ENCODE measurements at regions not wholly inside any gene's neighbourhood (a gene's known extent, or its start where the extent isn't known, plus 50 kb on each side); places are given as distances from the start of the nearest gene placed in this dataset.

GRCh38 chr6:140718021-140718420 lies 1343.6 kb upstream of the CITED2 start:
- in situ Hi-C loops (cut with MboI): no loop called here
- intact Hi-C loops (cut with micrococcal nuclease): no loop called here
- Histone ChIP-seq H3K4me2 (ENCODE audit: insufficient read depth, low read length) (no peak overlapping the region), H3K27me3 (ENCODE audit: control insufficient read depth in 2 of 2, insufficient read depth in 2 of 2, low read length in 2 of 2) (no peaks in the 10 kb centered on the region), H2AFZ (ENCODE audit: low read depth, low read length) (no peak overlapping the region), H3K9me1 (ENCODE audit: control insufficient read depth, insufficient read depth, low read length) (no peaks in the 10 kb centered on the region), H3K79me2 (ENCODE audit: control insufficient read depth, insufficient read depth, low read length) (no peaks in the 10 kb centered on the region), H3K4me1 (replicated peaks in 1 of 2; ENCODE audit: control insufficient read depth in 2 of 2, insufficient read depth in 2 of 2, low read length in 2 of 2) (no peaks in the 10 kb centered on the region), H3K9me3 (replicated peaks; ENCODE audit: control insufficient read depth, insufficient read depth, low read depth, low read length) (no peaks in the 10 kb centered on the region), H3K4me3 (no peak overlapping the region), H4K20me1 (replicated peaks; ENCODE audit: control insufficient read depth, insufficient read depth, low read length) (no peaks in the 10 kb centered on the region), H3K27ac (ENCODE audit: extremely low read depth, low read depth, low read length) (no peak overlapping the region), H3K9ac (ENCODE audit: insufficient read depth in 1 of 2, low read depth in 2 of 2, low read length in 2 of 2) (no peak overlapping the region), H3K36me3 (ENCODE audit: control insufficient read depth, insufficient read depth, low read length) (no peaks in the 10 kb centered on the region)
- FAIRE-seq (no peak), ATAC-seq (no peak), DNase-seq (ENCODE audit: extremely low read depth in 1 of 4, low spot score in 3 of 4) (no peak)
- ChIA-PET CTCF (ENCODE audit: low intra/inter-chr PET ratio) (no interaction called here), POLR2A (interaction anchor here (1.4 kb wide), 1 partner anchor 10 kb away, joined by 4 read pairs; no protein-coding TSS in a partner anchor)
- TF ChIP-seq VEZF1 (CRISPR knock-in tag; IDR thresholded peaks at IDR 0.05) (no peak), ZNF24 (IDR thresholded peaks at IDR 0.05) (no peak), PRMT5 (CRISPR knock-in tag; IDR thresholded peaks at IDR 0.05) (no peak), PCBP1 (IDR thresholded peaks at IDR 0.05; ENCODE audit: low read depth, low read length, poor library complexity, severe bottlenecking) (no peak), TBP (optimal IDR thresholded peaks at IDR 0.05; ENCODE audit: low read depth, low read length) (no peak)
- BruUV-seq (replicated peaks): no TSS peak

- no peaks in the 10 kb centered on the region for H4K20me1 ChIP-seq (replicated peaks; ENCODE audit: control insufficient read depth, insufficient read depth, low read length)
- no peak overlapping the region for H3K4me3 ChIP-seq
- in situ Hi-C loops (cut with MboI): no loop called here
- no peak for TF ChIP-seq ZNF644 (tag; IDR thresholded peaks at IDR 0.05; ENCODE audit: low read depth)
- TF ChIP-seq PHB2 (IDR thresholded peaks at IDR 0.05; ENCODE audit: low read depth): no peak
- no peak for TF ChIP-seq E2F5 (CRISPR knock-in tag; IDR thresholded peaks at IDR 0.05)
- ATAC-seq: no peak
- H3K4me2 ChIP-seq (ENCODE audit: insufficient read depth, low read length): no peak overlapping the region
- no peak overlapping the region for H3K9ac ChIP-seq (ENCODE audit: insufficient read depth in 1 of 2, low read depth in 2 of 2, low read length in 2 of 2)
- H3K9me3 ChIP-seq (replicated peaks; ENCODE audit: control insufficient read depth, insufficient read depth, low read depth, low read length): no peaks in the 10 kb centered on the region
- intact Hi-C loops (cut with micrococcal nuclease): no loop called here
- 0% methylated on average over 1 of the region's 1 CpG for WGBS (ENCODE audit: insufficient coverage, low coverage, missing lambda C conversion rate)
- no peaks in the 10 kb centered on the region for H3K36me3 ChIP-seq (ENCODE audit: control insufficient read depth, insufficient read depth, low read length)
- no peaks in the 10 kb centered on the region for H3K9me1 ChIP-seq (ENCODE audit: control insufficient read depth, insufficient read depth, low read length)
- no TSS peak for BruUV-seq (replicated peaks)
- H3K27me3 ChIP-seq (ENCODE audit: control insufficient read depth in 2 of 2, insufficient read depth in 2 of 2, low read length in 2 of 2): no peaks in the 10 kb centered on the region
- no peak for DNase-seq (ENCODE audit: extremely low read depth in 1 of 4, low spot score in 3 of 4)
- H3K79me2 ChIP-seq (ENCODE audit: control insufficient read depth, insufficient read depth, low read length): no peaks in the 10 kb centered on the region
- no peaks in the 10 kb centered on the region for H3K4me1 ChIP-seq (replicated peaks in 1 of 2; ENCODE audit: control insufficient read depth in 2 of 2, insufficient read depth in 2 of 2, low read length in 2 of 2)
- CTCF ChIA-PET (ENCODE audit: low intra/inter-chr PET ratio): no interaction called here
- no peak overlapping the region for H3K27ac ChIP-seq (ENCODE audit: extremely low read depth, low read depth, low read length)
- no peak overlapping the region for H2AFZ ChIP-seq (ENCODE audit: low read depth, low read length)
- FAIRE-seq: peak; percentile 52
- POLR2A ChIA-PET: no interaction called here
Observed at GRCh38 chr6:140713495-140713894, 1339.0 kb upstream of the CITED2 start.

Measured in K562 (cell line).